HG02943 (cell line): ENCODE measurements at regions not wholly inside any gene's neighbourhood (a gene's known extent, or its start where the extent isn't known, plus 50 kb on each side); places are given as distances from the start of the nearest gene placed in this dataset.

Source experiments
- ATAC-seq: cut with Tn5 transposase; IDR thresholded peaks from one replicate; pipeline ENCODE4 v1.9.1; 2021; ENCODE audit warnings: mild to moderate bottlenecking, low read depth, moderate library complexity; ENCODE audit not compliant: unreplicated experiment

GRCh38 chr6:90939906-90940305 is 353.0 kb upstream of the MAP3K7 start:
- no peak for ATAC-seq

- ATAC-seq, result no peak
These were observed 351.2 kb upstream of the MAP3K7 start for GRCh38 chr6:90938122-90938521.

GRCh38 chr6:90936286-90936685 is 349.4 kb upstream of the MAP3K7 start:
- ATAC-seq, result no peak

GRCh38 chr6:90934966-90935365 is 348.1 kb upstream of the MAP3K7 start:
- ATAC-seq, result no peak

GRCh38 chr6:90934081-90934480 is 347.2 kb upstream of the MAP3K7 start:
- no peak for ATAC-seq

GRCh38 chr6:90932351-90932750 is 345.5 kb upstream of the MAP3K7 start:
- no peak for ATAC-seq

- ATAC-seq, result no peak
These were observed 341.2 kb upstream of the MAP3K7 start for GRCh38 chr6:90928051-90928450.

- no peak for ATAC-seq
These were observed 338.9 kb upstream of the MAP3K7 start for GRCh38 chr6:90925726-90926125.

- ATAC-seq, result no peak
These were observed 335.5 kb upstream of the MAP3K7 start for GRCh38 chr6:90922325-90922724.

- no peak for ATAC-seq
These were observed 331.5 kb upstream of the MAP3K7 start for GRCh38 chr6:90918361-90918760.

- no peak for ATAC-seq
These were observed 330.5 kb upstream of the MAP3K7 start for GRCh38 chr6:90917376-90917775.

- ATAC-seq, result no peak
These were observed 330.1 kb upstream of the MAP3K7 start for GRCh38 chr6:90916968-90917367.

- ATAC-seq, result no peak
These were observed 328.5 kb upstream of the MAP3K7 start for GRCh38 chr6:90915224-90915915.

- no peak for ATAC-seq
These were observed 327.4 kb upstream of the MAP3K7 start for GRCh38 chr6:90914312-90914711.

- no peak for ATAC-seq
These were observed 326.5 kb upstream of the MAP3K7 start for GRCh38 chr6:90913266-90913960.

- no peak for ATAC-seq
These were observed 324.8 kb upstream of the MAP3K7 start for GRCh38 chr6:90911642-90912041.

GRCh38 chr6:90910893-90911292 is 324.0 kb upstream of the MAP3K7 start:
- no peak for ATAC-seq

GRCh38 chr6:90907931-90908655 is 321.2 kb upstream of the MAP3K7 start:
- ATAC-seq, result no peak

- ATAC-seq, result no peak
These were observed 318.5 kb upstream of the MAP3K7 start for GRCh38 chr6:90905351-90905750.

- no peak for ATAC-seq
These were observed 313.2 kb upstream of the MAP3K7 start for GRCh38 chr6:90900034-90900433.

GRCh38 chr6:90898763-90899162 is 311.9 kb upstream of the MAP3K7 start:
- no peak for ATAC-seq
